GM19239 (cell line): ENCODE measurements at regions not wholly inside any gene's neighbourhood (a gene's known extent, or its start where the extent isn't known, plus 50 kb on each side); places are given as distances from the start of the nearest gene placed in this dataset.

Experiments used
- DNase-seq: peaks from one replicate; pipeline ENCODE4 v3.0.0; 2011; ENCODE audit warnings: low spot score; ENCODE audit not compliant: insufficient read length
- FAIRE-seq: peaks from 2 replicates; lab custom pipeline; 2011; peaks lifted over from hg19 to GRCh38; lab: Jason Lieb, UNC

DNA sequence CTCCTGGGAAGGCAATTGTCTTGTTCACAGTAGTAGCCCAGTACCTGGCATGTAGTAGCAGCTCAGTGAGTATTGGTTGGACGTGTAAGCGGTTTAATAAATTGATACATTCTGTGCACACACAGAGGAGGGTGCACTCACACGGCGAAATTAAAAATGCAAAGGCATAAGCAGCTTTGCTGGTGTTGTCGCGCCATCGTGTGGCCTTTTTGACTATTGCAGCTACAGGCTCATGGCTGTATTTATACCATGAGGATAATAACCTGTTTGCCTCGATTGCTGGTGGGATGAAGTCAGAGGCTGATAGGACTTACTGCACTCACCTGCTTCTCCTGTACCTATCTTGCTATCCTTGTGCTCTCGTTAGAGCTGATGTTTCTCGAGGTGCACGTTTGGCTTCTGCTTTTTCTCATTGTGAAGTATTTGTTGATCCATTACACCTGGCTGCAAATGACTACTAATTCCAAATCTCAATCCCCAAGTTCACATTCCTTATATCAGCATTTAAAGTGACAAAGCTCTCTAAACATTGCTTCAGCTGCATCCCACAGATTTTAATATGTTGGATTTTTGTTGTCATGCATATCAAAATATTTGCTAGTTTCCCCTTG lies 61.5 kb downstream of the TBXT start:
- FAIRE-seq (peak; percentile 84), DNase-seq (peak; percentile 17)

DNA sequence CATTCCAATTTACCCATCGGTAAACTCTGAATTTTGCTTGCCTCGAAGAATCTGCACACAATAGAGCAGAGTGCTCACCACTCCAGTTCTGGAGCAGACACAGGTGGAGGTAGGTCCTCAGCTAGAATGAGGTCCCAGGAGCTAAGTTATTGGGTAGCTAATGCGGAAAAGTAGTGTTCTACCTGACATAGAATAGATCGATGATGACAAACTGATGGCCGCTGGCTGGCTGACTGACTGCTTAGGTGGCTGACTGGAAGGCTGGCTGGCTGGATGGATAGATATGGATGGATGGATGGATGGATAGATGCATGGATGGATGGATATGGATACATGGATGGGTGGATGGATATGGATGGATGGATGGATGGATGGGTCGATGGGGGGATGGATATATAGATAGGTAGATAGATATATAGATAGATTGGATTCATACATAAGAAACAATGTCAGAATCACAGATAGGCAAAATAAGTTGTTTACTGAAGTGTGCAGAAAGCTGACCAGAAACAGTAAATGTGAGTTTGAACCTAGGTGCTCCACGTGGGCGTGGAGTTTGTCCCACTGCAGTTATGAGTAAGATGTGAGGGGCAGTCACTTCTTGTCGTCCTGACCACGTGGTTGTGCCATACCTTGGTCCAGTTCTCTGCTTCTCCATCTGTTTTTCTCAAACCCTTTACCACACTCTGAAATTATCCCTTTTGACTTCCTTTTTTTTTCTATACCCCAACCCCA lies 62.1 kb downstream of the TBXT start:
- no peak for FAIRE-seq

DNA sequence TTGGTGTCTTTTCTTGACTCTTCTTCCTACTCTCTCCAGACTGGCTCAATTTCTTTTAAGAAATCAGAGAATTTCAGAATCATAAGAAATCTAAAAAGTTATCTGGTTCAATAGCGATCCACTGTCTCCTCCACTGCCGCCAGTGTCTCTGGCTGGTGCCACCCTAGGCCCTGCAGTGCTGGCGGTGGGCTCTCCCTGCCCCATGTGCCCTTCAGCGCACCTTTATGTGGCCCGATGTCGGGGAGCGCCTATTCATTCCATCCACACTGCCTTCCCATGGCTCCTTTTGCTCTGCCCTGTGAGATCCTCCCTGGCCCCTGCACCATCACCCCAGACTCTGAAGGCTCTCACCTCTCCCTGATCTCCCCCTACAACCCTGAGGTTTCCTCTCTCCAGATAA lies 62.8 kb downstream of the TBXT start:
- DNase-seq (no peak), FAIRE-seq (no peak)

More for the DNA sequence above, 62.1 kb downstream of the TBXT start:
- DNase-seq, result no peak

DNA sequence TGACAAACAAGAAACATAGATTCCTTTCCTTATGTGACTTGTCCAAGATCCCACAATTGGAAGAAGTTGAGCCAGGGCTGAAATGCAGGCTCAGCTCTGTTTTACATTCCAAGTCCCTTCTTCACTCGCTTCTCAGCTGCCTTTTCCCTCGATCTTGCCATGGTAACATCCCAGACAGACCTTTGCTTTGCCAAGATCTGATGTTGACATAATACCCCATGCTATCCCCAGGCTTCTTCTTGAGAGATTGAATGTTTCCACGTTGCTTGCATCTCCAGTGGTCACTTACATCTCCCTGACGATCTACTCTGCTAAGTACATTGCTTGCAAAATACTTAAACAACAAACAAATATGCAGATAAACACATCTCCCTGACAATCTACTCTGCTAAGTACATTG lies 63.5 kb downstream of the TBXT start:
- FAIRE-seq, result no peak
- no peak for DNase-seq

DNA sequence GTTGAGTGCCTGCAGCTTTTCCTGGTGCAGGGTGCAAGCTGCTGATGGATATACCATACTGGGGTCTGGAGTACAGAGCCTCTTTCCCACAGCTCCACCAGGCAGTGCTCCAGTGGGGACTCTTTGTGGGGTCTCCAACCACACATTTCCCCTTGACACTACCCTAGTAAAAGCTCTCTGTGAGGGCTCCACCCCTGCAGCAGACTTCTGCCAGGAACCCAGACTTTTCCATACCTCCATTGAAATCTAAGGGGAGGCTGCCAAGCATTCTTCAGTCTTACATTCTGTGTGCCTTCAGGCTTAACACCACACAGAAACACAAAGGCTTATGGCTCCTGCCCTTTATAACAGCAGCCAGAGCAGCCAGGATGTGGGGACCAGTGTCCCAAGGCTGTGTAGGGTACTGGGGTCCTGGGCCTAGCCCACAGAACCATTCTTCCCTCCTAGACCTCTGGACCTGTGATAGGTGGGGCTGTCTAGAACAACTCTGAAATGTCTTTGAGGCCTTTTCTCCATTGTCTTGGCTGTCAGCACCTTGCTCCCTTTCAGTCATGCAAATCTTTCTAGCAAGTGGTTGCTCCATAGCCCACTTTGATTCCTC lies 65.7 kb downstream of the TBXT start:
- DNase-seq (no peak), FAIRE-seq (no peak)

DNA sequence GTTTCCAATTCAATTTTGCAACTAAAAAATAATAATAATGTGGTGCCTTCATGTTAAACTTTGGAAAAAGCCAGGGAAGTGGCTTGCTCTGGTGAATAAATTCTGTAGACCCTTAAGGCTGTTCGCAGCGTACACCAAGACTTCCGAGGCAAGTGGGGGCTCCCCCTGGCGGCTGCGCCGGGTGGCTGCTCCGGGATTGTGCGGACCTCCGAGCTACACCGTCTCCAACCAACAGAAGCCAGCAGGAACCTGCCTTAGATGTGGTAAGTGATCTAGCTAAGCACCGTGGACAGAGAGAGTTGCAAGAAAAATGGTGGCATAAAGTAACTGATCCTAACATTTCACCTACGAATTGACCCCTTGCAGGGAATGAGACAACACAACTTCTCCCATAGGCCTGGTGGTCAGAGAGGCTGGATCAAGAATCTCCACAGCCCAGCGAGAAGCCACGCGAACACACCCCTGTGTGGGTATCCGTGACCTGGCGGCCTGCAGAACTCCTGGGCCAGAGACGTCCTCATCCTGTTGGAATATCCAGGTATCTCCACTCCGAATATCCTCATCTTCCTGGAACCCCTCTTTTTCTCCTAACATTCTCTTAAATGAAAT lies 69.6 kb downstream of the TBXT start:
- FAIRE-seq, result no peak
- peak; percentile 34 for DNase-seq

DNA sequence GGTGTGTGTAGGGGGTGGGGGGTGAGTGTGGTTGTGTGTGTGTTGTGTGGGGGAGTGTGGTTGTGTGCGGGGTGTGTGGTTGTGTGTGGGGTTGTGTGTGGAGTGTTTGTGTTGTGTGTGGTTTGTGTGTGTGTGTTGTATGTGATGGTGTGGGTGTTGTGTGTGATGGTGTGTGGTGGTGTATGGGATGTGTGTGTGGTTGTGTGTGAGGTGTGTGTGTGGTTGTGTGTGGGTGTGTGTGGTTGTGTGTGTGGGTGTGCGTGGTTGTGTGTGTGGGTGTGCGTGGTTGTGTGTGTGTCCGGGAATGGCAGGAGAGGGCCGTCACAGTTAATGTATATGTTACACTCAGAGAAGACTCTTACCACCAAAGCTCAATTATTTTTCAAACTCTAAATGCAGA lies 79.8 kb downstream of the TBXT start:
- DNase-seq (no peak), FAIRE-seq (no peak)

DNA sequence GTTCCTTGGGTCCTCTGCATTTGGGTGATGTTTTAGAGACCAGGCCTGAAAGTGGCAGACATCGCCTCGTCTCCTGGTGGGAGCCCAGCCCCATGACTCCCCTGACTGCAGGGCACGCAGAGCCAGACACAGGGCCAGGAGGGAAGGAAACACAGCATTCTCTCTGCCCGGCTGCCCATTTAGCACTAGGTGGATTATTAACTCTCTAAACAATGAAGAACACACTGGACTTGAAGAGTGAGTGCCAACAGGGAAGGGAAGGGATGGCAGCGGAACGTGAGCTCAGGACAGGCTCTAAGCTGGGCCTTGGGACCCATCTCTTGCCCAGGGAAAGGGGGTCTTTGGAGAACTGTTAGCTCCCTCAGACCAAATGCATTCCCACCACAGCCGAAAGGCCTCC lies 80.4 kb downstream of the TBXT start:
- FAIRE-seq, result no peak
- DNase-seq, result no peak

DNA sequence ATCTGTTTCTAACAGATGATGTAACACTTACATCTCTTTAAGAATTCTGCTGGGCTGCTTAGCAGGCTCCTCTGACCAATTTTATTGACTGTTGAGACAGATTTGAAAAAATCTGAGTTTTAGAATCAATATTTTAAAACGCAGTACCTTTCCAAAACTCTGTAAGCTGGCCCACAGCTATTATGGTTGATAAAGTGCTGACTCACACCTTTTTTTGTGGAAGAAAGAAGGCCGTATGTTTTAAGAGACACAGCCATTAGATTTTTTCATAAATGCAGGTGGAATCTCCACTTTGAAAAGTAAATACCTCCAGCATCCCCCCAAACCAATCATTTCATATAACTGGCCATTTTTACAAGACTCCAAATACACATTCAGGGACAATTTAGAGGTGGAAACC lies 82.2 kb downstream of the TBXT start:
- DNase-seq (no peak), FAIRE-seq (no peak)

DNA sequence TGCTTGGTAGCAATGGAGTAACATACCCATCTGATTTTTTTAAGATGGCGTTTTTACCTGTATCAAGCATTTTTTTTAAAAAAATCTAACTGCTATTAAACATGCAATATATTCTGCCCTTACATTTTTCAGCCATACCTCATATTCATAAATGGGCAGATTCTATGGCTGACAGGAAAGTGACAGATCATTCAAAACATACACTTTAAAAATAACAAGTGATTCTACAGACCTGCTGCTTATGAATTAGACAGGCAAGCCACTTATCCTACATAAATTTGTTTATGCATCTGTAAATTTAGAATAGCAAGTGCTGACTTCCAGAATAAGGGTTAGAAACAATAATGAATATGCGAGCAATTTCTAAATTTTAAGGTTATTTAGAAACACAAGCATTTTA lies 82.7 kb downstream of the TBXT start:
- DNase-seq, result no peak
- FAIRE-seq, result no peak

DNA sequence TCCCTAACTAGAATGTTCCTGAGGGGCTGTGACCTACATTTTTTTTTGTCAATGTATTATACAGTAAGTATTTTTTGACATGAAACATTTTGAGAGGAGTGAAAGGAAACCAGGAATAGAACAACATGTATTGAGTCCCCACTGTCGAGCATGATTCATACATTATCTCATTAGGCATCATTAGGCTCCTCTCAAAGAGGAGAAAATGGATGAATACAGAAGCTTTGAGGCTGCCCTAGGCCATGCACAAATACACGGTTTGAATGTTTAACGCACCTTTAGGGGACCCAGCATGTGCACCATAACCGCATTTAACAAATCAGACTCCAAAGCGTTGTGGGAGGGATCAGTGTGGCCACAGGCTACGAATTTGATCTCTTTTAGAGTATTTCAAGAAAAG lies 87.8 kb downstream of the TBXT start:
- FAIRE-seq (no peak), DNase-seq (no peak)

DNA sequence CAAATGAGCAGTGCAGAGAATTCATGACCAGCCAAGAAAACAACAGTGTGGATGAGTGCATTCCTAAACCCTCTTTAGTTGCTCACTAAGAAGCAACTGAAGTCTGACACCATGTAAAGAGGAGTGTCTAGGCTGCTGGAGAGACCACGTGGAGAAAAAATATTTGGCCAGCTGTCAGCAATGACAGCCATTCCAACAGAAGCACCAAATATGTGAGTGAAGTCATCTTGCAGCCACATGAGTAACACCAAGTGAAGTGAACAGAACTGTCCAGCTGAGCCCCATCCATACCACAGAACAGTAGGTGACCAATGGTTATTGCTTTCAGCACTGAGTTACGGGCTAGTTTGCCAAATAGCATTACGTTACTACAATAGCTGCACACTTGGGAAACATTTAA lies 89.4 kb downstream of the TBXT start:
- FAIRE-seq, result no peak
- DNase-seq, result no peak

DNA sequence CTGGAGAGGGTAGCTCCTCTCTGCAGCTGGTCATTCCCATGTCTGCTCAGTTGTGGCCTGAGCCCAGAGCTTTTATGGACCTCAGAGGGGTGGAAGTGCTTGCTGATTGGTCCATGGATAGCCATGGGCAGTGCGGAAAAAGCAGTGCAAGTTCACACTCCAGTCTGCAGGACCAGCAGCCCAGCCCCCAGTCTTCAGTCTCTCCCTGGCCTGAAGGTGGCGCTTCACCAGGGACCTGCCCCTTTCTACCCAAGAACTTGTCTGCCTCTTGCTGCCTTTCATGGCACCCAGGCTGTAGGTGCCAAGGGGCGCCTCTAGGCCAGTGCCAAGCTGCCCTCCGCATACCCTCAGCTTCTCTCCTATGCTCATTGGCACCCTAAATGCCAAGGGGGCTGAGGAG lies 91.0 kb downstream of the TBXT start:
- FAIRE-seq (no peak), DNase-seq (no peak)

DNA sequence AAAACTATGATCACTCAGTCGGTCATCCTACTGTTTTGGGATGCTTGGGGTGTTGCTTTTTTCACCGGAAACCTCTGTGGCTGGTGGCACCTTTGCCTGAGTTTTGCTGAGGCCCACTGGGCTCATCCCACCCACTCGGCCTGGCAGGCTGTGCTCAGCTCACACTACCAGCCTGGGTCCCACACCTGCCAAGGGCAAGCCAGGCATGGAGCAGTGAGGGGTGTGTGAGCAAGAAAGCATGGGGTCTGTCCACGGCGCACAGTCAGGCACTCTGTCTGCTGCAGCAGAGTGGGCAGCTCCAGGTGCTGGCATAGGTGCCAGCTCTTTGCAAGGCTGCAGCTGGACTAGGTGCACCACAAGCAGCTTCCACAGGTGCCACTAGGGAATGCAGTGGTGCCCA lies 91.7 kb downstream of the TBXT start:
- FAIRE-seq, result no peak
- no peak for DNase-seq

DNA sequence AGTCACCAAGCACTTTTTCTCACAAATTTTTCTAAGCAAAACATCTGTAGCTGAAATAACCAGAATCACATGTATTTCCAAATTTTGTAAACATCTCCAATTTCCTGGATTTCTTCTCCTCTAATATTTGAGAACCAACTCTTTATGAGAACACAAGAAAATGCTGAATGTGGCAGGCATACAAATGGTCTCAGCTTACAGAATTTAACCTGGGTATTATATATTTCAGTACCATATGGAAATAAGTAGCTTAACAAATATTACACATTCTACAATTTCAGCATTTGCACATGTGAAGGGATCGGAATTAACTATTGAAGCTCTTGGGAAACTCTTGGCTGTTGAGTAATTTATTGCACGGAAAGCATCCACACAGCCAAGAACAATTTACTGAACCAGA lies 92.5 kb downstream of the TBXT start:
- DNase-seq (no peak), FAIRE-seq (no peak)

DNA sequence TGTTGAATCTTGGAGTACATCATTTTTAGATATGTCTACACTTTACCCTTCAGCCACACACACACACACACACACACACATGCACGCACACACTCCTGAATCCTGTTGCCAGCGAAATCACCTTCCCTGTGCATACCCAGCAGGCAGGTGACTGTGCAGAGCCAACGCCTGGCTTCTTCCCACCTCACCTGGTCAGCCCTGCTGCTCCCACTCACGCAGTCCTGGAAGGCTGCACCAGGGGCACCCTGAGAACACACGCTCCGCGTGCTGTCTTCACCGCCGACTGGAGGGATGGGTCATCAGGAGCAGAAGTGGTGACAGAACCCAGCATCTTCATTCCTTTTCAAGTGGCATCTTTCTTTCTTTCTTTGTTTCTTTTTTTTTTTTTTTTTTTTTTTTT lies 94.6 kb downstream of the TBXT start:
- DNase-seq (no peak), FAIRE-seq (no peak)

DNA sequence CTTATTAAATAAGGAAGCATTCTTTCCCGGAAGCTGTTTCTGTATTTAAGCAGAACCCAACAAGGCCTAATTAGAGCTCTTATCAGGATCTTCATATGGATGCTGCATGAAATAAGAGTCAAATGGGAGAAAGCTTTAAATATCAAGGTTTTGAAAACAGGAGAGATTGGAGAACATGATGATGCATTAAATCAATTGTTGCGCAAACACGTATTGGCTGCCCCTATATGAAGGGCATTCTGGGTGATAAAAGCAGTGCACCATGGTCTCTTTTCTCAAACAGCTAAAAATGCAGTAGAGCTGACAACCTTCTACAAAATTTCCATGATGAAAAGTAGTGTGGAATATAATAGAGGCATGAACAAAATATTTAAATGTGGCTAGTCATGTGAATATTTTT lies 98.9 kb downstream of the TBXT start:
- FAIRE-seq (no peak), DNase-seq (no peak)

DNA sequence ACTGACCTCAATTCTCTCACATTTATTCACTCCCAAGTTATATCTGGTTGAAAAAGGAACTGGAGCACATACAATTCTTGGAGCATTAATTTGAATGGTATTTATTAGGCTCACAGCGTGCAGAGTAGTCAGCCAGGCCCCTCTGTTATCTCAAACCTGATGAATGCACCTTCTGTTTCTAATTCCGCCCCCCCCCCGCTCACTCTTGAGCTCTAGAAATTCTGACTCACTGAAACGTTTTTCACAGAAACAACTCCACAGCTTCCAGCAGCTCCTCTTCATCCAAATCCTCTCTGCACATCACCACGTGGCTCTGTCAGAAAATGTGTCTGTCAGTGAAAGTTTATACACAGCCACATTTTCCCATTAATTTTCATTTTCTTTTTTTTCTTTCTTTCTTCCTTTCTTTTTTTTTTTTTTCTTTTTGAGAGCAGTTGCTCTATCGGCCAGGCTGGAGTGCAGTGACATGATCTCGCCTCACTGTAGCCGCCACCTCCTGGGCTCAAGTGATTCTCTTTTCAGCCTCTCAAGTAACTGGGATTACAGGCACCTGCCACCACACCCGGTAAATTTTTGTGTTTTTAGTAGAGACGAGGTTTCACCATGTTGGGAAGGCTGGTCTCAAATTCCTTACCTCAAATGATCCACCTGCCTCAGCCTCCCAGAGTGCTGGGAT lies 109.4 kb downstream of the TBXT start:
- FAIRE-seq (no peak), DNase-seq (no peak)

DNA sequence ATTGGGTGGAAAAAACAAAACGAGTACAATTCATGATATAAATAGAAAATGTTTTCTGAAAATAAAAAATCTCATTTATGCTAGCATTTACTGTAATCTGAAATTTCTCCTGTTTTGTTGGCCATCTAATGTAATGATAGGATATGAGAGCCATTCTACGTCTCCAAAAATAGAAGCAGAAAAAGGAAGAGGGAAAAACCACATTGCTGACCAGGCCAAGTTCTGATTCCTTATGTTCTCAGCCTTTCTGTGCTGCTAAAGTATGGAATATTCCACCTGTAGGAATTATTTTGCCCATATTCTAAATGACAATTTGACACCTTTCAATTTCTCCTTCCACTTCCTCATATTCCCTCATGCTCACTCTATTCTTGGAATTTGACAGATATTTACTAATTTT lies 110.2 kb downstream of the TBXT start:
- no peak for FAIRE-seq

DNA sequence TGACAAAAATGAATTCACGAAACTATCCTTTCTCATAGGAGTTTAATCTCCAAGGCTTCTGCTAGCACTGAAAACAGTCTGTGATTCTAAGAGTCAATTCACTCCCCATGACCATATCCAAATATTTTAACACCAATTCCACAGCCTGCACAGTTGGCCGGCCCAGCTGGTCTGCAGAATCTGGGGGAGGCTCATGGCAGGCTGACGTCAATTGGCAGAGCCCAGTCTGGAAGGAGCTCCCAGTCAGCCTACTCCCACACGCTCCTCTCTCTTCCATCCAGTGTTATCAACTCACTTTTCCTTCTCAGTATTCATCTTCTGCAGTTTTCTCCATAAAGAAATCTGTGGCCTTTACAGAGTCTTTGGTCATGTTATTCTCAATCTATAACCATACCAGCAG lies 111.0 kb downstream of the TBXT start:
- FAIRE-seq, result no peak

More for the DNA sequence above, 110.2 kb downstream of the TBXT start:
- DNase-seq, result no peak

DNA sequence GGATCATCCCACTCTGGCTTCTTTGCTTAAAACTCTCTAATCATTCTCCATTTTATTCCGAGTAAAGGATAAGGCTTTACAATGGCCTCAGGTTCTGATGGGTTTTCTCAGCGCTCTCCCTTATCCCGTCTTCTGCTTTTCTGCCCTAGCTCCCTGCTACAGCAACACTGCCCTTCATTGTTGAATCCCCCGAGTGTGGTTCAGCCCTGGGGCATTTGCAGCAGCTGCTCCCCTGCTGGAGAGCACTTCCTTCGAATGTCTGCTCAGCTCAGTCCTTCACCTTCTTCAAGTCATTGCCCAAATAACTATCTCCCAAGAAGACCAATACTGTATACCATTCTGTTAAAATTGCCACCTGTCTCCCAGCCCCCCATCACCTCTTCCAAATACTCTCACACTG lies 111.8 kb downstream of the TBXT start:
- FAIRE-seq (no peak), DNase-seq (no peak)

More for the DNA sequence above, 111.0 kb downstream of the TBXT start:
- DNase-seq, result no peak
